ELF-1 (cell line): ENCODE measurements at regions not wholly inside any gene's neighbourhood (a gene's known extent, or its start where the extent isn't known, plus 50 kb on each side); places are given as distances from the start of the nearest gene placed in this dataset.

Source experiments
- DNase-seq: peaks from one replicate; pipeline ENCODE4 v3.0.0-alpha.2; 2016; ENCODE audit warnings: low read depth, low spot score

GRCh38 chr18:76202322-76202721 is 292.7 kb downstream of the ZNF516 start:
- DNase-seq: no peak

DNA sequence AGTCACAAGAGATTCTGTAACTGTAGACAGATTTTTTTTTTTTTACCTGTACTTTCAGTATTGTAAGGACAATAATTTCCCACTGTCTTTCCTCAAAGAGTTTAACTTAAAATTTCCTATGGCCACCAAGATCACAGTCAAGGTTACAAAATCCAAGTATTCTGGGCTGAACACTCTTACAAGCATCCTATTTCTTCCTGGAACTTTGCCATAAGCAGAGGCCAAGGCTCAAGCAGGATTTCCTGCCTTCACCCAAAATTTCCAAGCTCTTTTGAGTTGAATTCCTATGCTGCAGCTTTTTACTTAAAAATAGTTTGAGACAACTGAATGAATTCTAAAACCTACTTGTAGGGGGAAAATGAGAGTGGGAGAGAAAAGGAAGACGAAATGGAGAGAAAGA is 299.4 kb downstream of the ZNF516 start:
- DNase-seq: no peak

DNA sequence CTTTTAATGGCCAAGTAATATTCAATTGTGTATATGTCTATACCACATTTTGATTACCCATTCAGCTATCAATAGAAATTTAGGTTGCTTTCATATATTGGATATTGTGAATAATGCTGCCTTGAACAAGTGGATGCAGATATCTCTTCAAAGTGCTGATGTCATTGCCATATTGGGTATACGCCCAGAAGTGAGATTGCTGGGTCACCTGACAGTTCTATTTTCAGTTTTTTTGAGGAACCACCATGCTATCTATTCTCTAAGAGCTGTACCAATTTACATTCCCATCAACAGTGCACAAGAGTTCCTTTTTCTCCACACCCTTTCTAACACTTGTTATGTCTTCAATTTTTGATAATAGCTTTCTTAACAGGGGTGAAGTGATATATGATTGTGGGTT is 306.9 kb downstream of the ZNF516 start:
- no peak for DNase-seq

DNA sequence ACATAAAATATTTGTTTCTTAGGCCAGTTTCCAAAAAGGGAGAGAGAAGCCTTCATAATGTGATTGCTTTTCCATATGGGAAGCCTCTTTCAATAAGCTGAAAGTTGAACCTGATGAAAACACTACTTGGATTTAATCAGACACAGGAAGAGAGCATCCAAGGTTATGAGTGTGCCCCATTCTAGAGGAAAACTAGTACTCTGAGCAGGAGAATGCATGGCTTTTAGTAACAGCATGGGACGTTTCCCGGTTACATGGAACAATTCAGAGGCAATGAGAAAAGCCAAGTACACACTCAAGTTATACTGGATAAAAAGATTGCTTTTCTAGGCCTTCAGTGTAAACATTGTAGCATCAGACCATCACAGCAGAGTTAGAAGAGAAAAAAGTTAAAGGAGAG is 315.8 kb downstream of the ZNF516 start:
- DNase-seq: no peak

DNA sequence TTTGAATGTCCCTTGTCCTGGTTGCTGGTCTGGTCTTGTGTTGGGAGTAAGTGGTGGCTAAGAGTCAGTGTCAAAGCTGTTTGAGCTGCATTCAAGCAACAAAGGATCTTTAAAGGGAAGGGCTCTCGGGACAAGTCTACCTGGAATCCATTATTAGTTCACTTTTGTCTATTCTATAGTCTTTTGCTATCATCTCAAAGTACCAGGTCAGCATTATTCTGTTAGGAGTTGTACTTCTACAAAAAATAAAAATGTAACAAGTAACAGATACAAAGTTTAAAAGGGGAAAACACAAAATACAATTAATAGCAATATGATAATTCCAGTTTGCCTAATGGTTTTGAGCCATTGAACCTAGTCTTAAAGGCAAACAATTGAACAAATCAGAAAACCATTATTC is 317.9 kb downstream of the ZNF516 start:
- no peak for DNase-seq

DNA sequence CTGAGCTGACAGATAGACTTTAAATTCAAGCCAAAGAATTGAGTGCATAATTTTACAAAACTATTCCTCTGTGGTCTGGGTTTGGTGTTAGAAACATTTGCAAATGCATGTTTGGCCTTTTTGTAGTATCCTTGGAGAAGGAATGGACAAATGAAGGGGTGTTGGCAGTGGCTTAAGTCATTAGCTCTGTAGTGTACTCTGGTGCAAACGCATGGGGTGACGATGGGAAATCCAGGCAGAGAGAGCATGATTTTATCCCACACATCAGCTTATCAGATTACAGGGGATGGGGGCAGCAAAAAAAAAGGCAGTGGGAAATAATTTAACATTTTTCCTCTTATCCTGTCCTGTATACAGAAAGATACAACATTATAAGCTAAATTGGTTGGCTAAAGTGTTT is 320.6 kb downstream of the ZNF516 start:
- no peak for DNase-seq

GRCh38 chr18:76169733-76170132 is 325.3 kb downstream of the ZNF516 start:
- DNase-seq: no peak

DNA sequence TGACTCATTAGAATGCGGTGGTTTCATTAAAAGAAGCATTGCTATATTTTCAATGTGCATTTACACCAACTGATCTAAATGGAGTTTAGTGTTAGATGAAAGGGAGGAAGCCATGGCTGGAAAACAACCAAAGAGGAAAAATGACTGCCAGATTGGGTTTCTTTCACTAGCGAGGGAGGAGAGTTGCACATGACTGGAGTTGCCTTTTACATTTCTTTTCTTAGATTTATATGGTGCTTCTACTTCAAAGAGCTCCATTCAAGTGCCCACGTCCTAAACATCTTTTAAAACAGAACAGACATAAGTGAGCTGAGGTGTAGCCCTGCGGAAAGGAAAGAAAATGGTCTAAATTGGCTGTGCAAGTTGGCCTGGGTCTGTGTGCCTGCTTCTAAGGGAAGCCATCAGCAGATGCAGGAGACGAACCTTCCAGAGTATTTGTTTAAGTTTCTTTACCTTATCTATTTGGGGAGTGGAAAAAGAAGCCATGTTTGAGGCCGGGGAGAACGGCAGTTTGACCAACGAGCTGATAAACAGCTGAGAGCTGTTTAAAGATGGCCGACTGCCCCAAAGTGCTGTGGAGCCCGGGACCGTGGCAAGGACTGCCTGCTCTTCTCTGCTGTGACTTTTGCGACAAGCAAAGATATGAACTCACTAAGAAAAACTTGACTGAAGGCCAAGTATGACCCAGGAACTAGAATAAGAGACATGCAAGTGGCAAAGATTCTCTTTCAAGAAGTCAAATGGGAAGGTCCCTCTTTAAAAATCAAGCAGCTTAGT is 327.0 kb downstream of the ZNF516 start:
- DNase-seq: no peak

DNA sequence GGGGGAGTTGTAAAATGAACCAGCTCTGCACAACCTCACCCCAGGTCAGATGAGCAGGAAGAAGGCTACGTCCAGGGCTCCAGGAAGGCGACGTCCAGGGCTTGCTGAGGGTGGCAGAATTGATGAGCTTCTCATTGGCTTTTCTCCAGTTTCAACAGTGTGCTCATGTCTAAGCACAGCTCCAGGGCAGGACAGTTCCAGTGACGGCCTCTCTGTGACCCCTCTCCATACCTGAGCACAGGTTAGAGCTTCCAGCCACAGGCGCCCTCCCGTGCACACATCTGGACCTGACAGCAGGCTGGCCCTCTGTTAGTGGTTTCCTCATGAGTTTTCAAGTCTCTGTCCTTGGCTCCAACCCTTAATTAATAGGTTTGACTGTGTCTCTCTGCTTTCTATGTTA is 327.6 kb downstream of the ZNF516 start:
- peak; percentile 14 for DNase-seq

GRCh38 chr18:76162886-76163285 is 332.2 kb downstream of the ZNF516 start:
- DNase-seq: no peak

- no peak for DNase-seq
These were observed 333.1 kb downstream of the ZNF516 start for GRCh38 chr18:76161983-76162382.

DNA sequence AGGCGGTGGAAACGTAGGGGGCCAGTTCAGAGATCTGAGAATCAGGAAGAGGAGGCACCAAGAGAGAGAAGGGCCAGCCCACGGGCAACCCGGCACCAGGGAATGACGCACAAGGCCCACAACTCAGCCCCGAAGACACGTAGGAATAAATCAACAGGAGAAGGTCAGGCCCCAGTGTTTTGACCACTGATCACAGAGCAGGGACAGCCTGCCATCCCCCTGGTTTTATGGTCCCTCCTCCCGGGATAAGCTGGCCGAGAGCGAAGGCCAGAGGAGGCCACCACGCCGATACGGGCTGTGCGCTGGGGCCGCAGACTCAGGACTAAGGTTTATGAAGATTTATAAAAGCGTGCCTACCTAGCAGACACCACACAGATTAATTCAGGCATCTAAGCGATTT is 341.4 kb downstream of the ZNF516 start:
- no peak for DNase-seq

DNA sequence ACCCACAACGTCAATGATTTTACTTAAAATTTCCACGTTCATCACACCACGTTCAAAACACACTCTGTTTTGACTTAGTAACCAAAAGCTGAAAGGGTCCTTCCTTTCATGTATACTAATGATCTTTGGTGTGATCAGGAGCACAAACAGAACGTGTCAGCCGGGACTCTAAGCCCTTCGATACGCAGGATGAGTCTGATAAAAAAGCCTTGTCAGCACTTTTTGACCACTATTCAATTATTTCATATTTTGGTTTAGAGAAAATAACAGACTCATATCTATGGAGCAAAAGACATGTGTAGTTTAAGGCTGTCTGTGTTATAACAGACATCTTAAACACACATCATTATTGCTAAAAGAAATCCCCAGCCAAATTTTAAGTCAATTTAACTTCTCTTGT is 345.3 kb downstream of the ZNF516 start:
- no peak for DNase-seq

DNA sequence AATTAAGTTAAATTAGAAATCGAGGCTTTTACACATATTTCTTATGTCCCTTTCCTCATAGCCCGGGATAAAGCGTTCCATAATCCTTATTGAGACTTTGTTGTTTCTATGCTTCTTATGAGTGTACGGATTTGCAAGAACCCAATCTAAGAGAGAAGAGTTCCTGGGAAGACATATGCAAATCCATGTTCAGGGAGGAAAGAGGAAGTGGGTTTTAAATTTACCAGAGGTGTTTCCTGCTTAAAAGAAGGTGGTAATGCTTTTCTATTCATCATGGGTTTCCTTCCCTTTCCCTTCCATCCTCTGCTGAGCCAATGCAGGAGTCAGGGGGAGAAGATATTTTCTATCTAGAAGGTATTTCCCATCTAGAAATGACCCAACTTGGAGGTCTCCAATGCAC is 345.8 kb downstream of the ZNF516 start:
- DNase-seq: no peak

- peak; percentile 20 for DNase-seq
These were observed 349.3 kb downstream of the ZNF516 start for GRCh38 chr18:76145521-76146376.

DNA sequence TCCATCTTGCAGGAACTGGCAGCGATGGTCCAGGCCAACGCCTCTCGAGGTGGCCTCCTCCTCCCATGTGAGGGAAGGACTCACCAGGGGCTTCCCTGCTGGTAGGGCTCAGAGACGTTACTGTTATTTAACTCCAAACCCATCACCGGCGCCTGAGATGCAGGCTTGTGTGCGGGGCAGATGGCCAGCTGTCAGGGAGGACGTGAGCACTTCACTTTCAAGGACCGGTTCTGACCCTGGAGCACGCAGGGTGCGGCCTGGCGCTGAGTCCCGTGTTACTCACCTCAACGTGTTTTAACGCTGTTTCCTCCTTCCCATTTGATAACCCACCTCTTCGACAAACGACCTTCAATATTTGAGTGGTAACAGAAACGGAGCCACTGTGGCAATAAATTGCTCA is 350.2 kb downstream of the ZNF516 start:
- no peak for DNase-seq

DNA sequence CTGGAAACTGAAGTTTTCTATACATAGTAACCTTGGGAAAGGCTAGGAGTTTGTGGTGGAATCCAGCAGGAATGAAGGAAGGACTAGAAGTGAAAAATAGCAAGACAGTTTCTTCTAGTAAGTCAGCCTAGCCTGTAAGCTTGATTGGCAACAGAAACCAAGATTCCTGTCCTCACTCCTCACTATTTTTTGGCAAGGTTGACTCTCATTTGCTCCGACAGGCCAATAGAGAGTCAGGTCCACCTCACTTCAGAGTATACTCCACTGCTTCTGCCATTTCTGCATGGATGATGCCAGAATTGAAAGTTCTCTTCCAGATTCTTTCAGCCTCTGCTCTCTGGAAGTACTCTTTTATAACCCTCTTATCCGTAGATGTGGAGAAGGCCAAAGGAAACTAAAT is 352.4 kb downstream of the ZNF516 start:
- no peak for DNase-seq

- DNase-seq: no peak
These were observed 355.2 kb downstream of the ZNF516 start for GRCh38 chr18:76139844-76140243.

- DNase-seq: no peak
These were observed 357.8 kb downstream of the ZNF516 start for GRCh38 chr18:76137216-76137615.

GRCh38 chr18:76136701-76137100 is 358.3 kb downstream of the ZNF516 start:
- no peak for DNase-seq

DNA sequence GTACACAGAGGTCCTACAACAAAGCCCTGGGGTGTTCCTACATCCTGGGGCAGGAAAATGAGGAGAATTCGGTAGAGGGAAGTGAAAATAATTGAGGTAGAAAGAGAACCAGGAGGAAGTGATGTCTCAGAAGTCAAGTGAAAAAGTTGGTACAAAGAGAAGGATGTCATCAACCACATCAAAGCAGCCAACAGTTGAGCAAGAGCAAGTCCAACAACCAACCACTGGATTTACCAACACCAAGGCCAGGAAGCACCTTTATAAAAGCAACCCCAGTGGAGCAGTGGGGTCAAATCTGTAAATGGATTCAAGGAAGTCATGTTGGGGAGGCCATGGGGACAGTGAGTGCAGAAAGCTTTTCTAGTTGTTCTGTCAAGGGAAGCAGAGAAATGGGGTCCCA is 360.4 kb downstream of the ZNF516 start:
- DNase-seq: no peak

GRCh38 chr18:76133873-76134272 is 361.2 kb downstream of the ZNF516 start:
- DNase-seq: no peak

- no peak for DNase-seq
These were observed 363.3 kb downstream of the ZNF516 start for GRCh38 chr18:76131738-76132137.
